Natural killer cell (primary cell): ENCODE measurements at regions not wholly inside any gene's neighbourhood (a gene's known extent, or its start where the extent isn't known, plus 50 kb on each side); places are given as distances from the start of the nearest gene placed in this dataset.

Experiments used
- ATAC-seq, 3 donors: fragments of 150-1000 bp in 2 of 3; fragments of 200-7000 bp in 1 of 3; cut with Tn5 transposase; 1 replicate in 1 of 3; 2 replicates in 2 of 3; pipeline ENCODE4 v1.10.0; 2021; ENCODE audit warnings: mild to moderate bottlenecking in 2 of 3, moderate library complexity in 2 of 3
- DNase-seq, 2 donors: peaks; one replicate each; pipeline versions ENCODE4 v3.0.0 to v3.0.0-alpha.2; 2013 to 2021; ENCODE audit warnings: mixed read lengths in 1 of 2
- H3K27ac ChIP-seq: one replicate; pipeline ENCODE4 v1.5.1; 2013; ENCODE audit warnings: mild to moderate bottlenecking, low read length
- H3K27me3 ChIP-seq: one replicate; pipeline ENCODE4 v1.6.1; 2013; ENCODE audit warnings: low read length; ENCODE audit not compliant: control insufficient read depth, insufficient read depth
- H3K36me3 ChIP-seq: one replicate; pipeline ENCODE4 v1.6.1; 2013; ENCODE audit warnings: low read length; ENCODE audit not compliant: control insufficient read depth, insufficient read depth
- H3K4me1 ChIP-seq: one replicate; pipeline ENCODE4 v1.6.1; 2013; ENCODE audit warnings: low read length; ENCODE audit not compliant: control insufficient read depth, insufficient read depth
- H3K4me3 ChIP-seq: one replicate; pipeline ENCODE4 v1.5.1; 2013; ENCODE audit warnings: low read length
- H3K9me3 ChIP-seq: one replicate; pipeline ENCODE4 v1.6.1; 2013; ENCODE audit warnings: low read length; ENCODE audit not compliant: control insufficient read depth, insufficient read depth
- H3K27ac Mint-ChIP-seq, 2 donors: one replicate each; pipeline ENCODE4 v1.8.0; 2022; ENCODE audit warnings: mild to moderate bottlenecking in 2 of 2, mixed read lengths in 2 of 2, moderate library complexity in 1 of 2
- H3K27me3 Mint-ChIP-seq, 2 donors: one replicate each; pipeline ENCODE4 v1.8.0; 2022; ENCODE audit warnings: low read depth in 2 of 2, mixed read lengths in 2 of 2
- H3K36me3 Mint-ChIP-seq: one replicate; pipeline ENCODE4 v1.8.0; 2022; ENCODE audit warnings: mixed read lengths
- H3K4me1 Mint-ChIP-seq, 2 donors: one replicate each; pipeline ENCODE4 v1.8.0; 2022; ENCODE audit warnings: mixed read lengths in 2 of 2
- H3K4me3 Mint-ChIP-seq: one replicate; pipeline ENCODE4 v1.8.0; 2022; ENCODE audit warnings: mild to moderate bottlenecking, moderate library complexity, mixed read lengths
- H3K9me3 Mint-ChIP-seq, 2 donors: one replicate each; pipeline ENCODE4 v1.8.0; 2022; ENCODE audit warnings: mixed read lengths in 2 of 2
- WGBS: methylation state at CpG from one replicate; pipeline ENCODE4 v1.1.7; 2013; ENCODE audit warnings: missing lambda C conversion rate; ENCODE audit not compliant: insufficient coverage; 5-methylcytosine and 5-hydroxymethylcytosine counted together
- intact Hi-C: fragments of 100-400 bp; cut with micrococcal nuclease; formaldehyde crosslinking; loops from one replicate; pipeline ENCODE4 v1.14.2; 2022
- TF ChIP-seq, protein P1 (sequence below): fragments of 200-600 bp; IDR thresholded peaks from one replicate; pipeline ENCODE4 v1.8.0; 2022; ENCODE audit warnings: antibody characterized with exemption

GRCh38 chr2:235170536-235171521 is 219.0 kb downstream of the SH3BP4 start:
- Histone ChIP-seq H3K27me3 (no peaks in the 10 kb centered on the region), H3K27ac (no peak overlapping the region), H3K4me3 (no peak overlapping the region), H3K9me3 (no peaks in the 10 kb centered on the region), H3K36me3 (no peaks in the 10 kb centered on the region), H3K4me1 (no peaks in the 10 kb centered on the region)
- Mint-ChIP-seq H3K27me3 (peaks cover 7 to 23% of the 10 kb centered on the region in 2 donors), H3K27ac (no peak overlapping the region), H3K4me3 (no peak overlapping the region), H3K36me3 (no peaks in the 10 kb centered on the region), H3K4me1 (no peaks in the 10 kb centered on the region), H3K9me3 (peaks cover 0 to 3% of the 10 kb centered on the region in 2 donors)
- no peak for ATAC-seq
- intact Hi-C loops: no loop called here
- DNase-seq: no peak
- TF ChIP-seq, protein P1, sequence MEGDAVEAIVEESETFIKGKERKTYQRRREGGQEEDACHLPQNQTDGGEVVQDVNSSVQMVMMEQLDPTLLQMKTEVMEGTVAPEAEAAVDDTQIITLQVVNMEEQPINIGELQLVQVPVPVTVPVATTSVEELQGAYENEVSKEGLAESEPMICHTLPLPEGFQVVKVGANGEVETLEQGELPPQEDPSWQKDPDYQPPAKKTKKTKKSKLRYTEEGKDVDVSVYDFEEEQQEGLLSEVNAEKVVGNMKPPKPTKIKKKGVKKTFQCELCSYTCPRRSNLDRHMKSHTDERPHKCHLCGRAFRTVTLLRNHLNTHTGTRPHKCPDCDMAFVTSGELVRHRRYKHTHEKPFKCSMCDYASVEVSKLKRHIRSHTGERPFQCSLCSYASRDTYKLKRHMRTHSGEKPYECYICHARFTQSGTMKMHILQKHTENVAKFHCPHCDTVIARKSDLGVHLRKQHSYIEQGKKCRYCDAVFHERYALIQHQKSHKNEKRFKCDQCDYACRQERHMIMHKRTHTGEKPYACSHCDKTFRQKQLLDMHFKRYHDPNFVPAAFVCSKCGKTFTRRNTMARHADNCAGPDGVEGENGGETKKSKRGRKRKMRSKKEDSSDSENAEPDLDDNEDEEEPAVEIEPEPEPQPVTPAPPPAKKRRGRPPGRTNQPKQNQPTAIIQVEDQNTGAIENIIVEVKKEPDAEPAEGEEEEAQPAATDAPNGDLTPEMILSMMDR: no peak
- 62% methylated on average over 8 of the region's 8 CpGs for WGBS

DNA sequence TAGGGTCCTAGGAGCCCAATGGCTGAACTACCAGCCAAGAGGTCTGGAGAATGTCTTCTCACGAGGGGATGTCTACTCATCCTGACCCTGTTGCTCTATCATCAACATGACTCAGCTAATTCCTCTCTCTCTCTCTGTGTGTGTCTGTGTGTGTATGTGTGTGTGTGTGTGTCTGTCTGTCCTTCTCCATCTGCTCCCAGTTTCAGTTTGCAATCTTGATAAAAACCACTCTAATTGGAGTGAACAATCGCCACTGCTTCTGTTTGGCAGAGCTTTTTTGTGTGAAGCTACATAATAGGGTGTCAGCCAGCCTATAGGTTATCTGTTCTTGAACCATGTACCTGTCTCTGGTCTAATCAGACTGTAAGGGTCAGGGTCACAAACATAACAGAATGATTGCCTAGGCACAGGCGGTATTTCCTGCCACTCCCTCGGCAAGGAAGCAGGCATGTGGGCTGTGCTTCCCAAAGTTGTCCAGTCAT is 219.8 kb downstream of the SH3BP4 start:
- H3K4me3 Mint-ChIP-seq: no peak overlapping the region
- DNase-seq (no peak), ATAC-seq (no peak)
- H3K27ac Mint-ChIP-seq: no peak overlapping the region
- peaks cover 0 to 3% of the 10 kb centered on the region in 2 donors for H3K9me3 Mint-ChIP-seq
- WGBS: 55% methylated on average over 3 of the region's 4 CpGs
- H3K27me3 ChIP-seq: no peaks in the 10 kb centered on the region
- no peaks in the 10 kb centered on the region for H3K9me3 ChIP-seq
- peaks cover 9 to 21% of the 10 kb centered on the region in 2 donors for H3K27me3 Mint-ChIP-seq
- H3K4me1 ChIP-seq: no peaks in the 10 kb centered on the region
- intact Hi-C loops: no loop called here
- TF ChIP-seq, protein P1: no peak
- no peak overlapping the region for H3K27ac ChIP-seq
- H3K36me3 Mint-ChIP-seq: no peaks in the 10 kb centered on the region
- H3K4me3 ChIP-seq: no peak overlapping the region
- H3K36me3 ChIP-seq: no peaks in the 10 kb centered on the region
- H3K4me1 Mint-ChIP-seq: no peaks in the 10 kb centered on the region

DNA sequence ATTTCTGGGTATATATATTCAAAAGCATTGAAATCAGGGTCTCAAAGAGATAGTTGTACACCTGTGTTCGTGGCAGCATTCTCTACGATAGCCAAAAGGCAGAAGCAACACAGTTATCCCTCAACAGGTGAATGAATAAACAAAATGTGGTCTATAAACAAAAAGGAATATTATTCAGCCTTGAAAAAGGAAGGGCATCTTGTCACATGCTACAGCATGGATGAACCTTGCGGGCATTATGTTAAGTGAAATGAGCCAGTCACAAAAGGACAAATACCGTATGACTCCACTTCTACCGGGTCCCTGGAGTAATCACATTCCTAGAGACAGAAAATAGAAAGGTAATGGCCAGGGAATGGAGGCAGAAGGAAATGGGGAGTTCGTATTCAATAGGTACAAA is 228.8 kb downstream of the SH3BP4 start:
- DNase-seq (no peak), ATAC-seq (no peak)
- Histone ChIP-seq H3K27ac (no peak overlapping the region), H3K4me3 (no peak overlapping the region), H3K36me3 (no peaks in the 10 kb centered on the region), H3K9me3 (no peaks in the 10 kb centered on the region), H3K27me3 (no peaks in the 10 kb centered on the region), H3K4me1 (no peaks in the 10 kb centered on the region)
- TF ChIP-seq, protein P1: no peak
- no peaks in the 10 kb centered on the region for H3K36me3 Mint-ChIP-seq
- no peak overlapping the region for H3K4me3 Mint-ChIP-seq
- WGBS: 89% methylated on average over 4 of the region's 6 CpGs
- no peaks in the 10 kb centered on the region for H3K9me3 Mint-ChIP-seq
- H3K27ac Mint-ChIP-seq: no peak overlapping the region
- H3K27me3 Mint-ChIP-seq: peaks cover 18 to 33% of the 10 kb centered on the region in 2 donors
- intact Hi-C loops: no loop called here
- H3K4me1 Mint-ChIP-seq: no peaks in the 10 kb centered on the region
